DND-41 (cell line): ENCODE measurements at regions not wholly inside any gene's neighbourhood (a gene's known extent, or its start where the extent isn't known, plus 50 kb on each side); places are given as distances from the start of the nearest gene placed in this dataset.
"Not testable (repeated sequence)": the region's sequence is repeated elsewhere in the genome, so short reads cannot be mapped to it uniquely, and the experiment has no call there.

Experiments
- ATAC-seq: fragments of 200-7000 bp; cut with Tn5 transposase; 3 replicates; pipeline ENCODE4 v1.9.1; 2021; ENCODE audit warnings: low read depth; ENCODE audit not compliant: insufficient read depth
- DNase-seq: peaks from one replicate; pipeline ENCODE4 v3.0.0-alpha.2; 2020
- H2AFZ ChIP-seq: 2 replicates; pipeline ENCODE4 v1.6.0; 2012; ENCODE audit warnings: low read depth, low read length
- H3K27ac ChIP-seq: 2 replicates; pipeline ENCODE4 v1.5.1; 2012; ENCODE audit warnings: low read length, inconsistent platforms
- H3K27me3 ChIP-seq: fragments of 200-600 bp; sonication (generic); 2 replicates; pipeline ENCODE4 v1.6.0; 2012; ENCODE audit warnings: low read length, mild to moderate bottlenecking, inconsistent platforms; ENCODE audit not compliant: insufficient read depth, poor library complexity
- H3K36me3 ChIP-seq: 2 replicates; pipeline ENCODE4 v1.5.1; 2012; ENCODE audit warnings: low read length, inconsistent platforms; ENCODE audit not compliant: insufficient read depth
- H3K4me1 ChIP-seq: 2 replicates; pipeline ENCODE4 v1.5.1; 2012; ENCODE audit warnings: mild to moderate bottlenecking, low read length; ENCODE audit not compliant: insufficient read depth
- H3K4me2 ChIP-seq: 2 replicates; pipeline ENCODE4 v1.6.0; 2012; ENCODE audit warnings: mild to moderate bottlenecking, moderate library complexity, low read length, inconsistent platforms; ENCODE audit not compliant: insufficient read depth
- H3K4me3 ChIP-seq, 2 experiments: fragments of 200-600 bp in 1 of 2; shearing (Covaris generic) in 1 of 2; 2 replicates each; pipeline ENCODE4 v1.5.1; 2012 to 2016; ENCODE audit warnings: inconsistent platforms in 2 of 2, low read length in 2 of 2, mild to moderate bottlenecking in 2 of 2, low read depth in 1 of 2, moderate library complexity in 1 of 2
- H3K79me2 ChIP-seq: 2 replicates; pipeline ENCODE4 v1.6.0; 2012; ENCODE audit warnings: low read length, inconsistent platforms; ENCODE audit not compliant: insufficient read depth
- H3K9ac ChIP-seq: 2 replicates; pipeline ENCODE4 v1.6.0; 2012; ENCODE audit warnings: low read depth, mild to moderate bottlenecking, inconsistent platforms, low read length, moderate library complexity
- H3K9me3 ChIP-seq: 2 replicates; pipeline ENCODE4 v1.5.1; 2012; ENCODE audit warnings: low read length, moderate library complexity, mild to moderate bottlenecking, inconsistent platforms; ENCODE audit not compliant: insufficient read depth, severe bottlenecking
- H4K20me1 ChIP-seq: 2 replicates; pipeline ENCODE4 v1.6.0; 2012; ENCODE audit warnings: low read length; ENCODE audit not compliant: insufficient read depth
- EZH2 ChIP-seq: IDR thresholded peaks from 3 replicates; pipeline ENCODE4 v1.6.1; 2012; ENCODE audit warnings: borderline replicate concordance, low read depth, mild to moderate bottlenecking, moderate library complexity, low read length, inconsistent platforms; ENCODE audit not compliant: severe bottlenecking
- TF ChIP-seq, protein P1 (sequence below): IDR thresholded peaks from 2 replicates; pipeline ENCODE4 v1.5.1; 2012; ENCODE audit warnings: borderline replicate concordance, low read length, moderate library complexity, mild to moderate bottlenecking; ENCODE audit not compliant: poor library complexity, severe bottlenecking; ENCODE audit errors: extremely low read depth

DNA sequence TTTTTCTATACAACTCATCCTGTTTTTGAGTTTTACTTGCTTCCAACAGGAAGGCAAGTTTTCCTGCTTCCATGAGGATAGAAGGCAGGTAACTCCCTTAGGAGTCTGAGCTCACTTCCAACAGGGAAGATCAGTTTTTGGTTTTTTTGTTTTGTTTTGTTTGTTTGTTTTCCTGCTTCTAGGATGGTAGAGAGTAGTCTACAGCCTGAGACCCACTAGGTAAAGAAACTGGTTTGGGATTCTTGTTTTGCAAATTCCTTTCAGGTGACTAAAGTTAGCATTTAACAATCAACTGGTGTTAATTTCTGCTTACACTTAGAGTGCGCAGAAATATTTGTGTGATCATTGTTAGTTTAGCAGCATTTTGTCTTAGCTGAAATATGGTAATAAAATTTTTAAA is 227.8 kb upstream of the TACR3 start:
- Histone ChIP-seq H4K20me1 (no peaks in the 10 kb centered on the region), H2AFZ (no peak overlapping the region), H3K4me1 (no peaks in the 10 kb centered on the region), H3K9ac (no peak overlapping the region), H3K9me3 (peaks cover 7% of the 10 kb centered on the region), H3K4me2 (no peak overlapping the region), H3K79me2 (no peaks in the 10 kb centered on the region), H3K27me3 (no peaks in the 10 kb centered on the region), H3K36me3 (no peaks in the 10 kb centered on the region), H3K4me3 (no peak overlapping the region), H3K27ac (no peak overlapping the region)
- no peak for TF ChIP-seq EZH2
- TF ChIP-seq, protein P1, sequence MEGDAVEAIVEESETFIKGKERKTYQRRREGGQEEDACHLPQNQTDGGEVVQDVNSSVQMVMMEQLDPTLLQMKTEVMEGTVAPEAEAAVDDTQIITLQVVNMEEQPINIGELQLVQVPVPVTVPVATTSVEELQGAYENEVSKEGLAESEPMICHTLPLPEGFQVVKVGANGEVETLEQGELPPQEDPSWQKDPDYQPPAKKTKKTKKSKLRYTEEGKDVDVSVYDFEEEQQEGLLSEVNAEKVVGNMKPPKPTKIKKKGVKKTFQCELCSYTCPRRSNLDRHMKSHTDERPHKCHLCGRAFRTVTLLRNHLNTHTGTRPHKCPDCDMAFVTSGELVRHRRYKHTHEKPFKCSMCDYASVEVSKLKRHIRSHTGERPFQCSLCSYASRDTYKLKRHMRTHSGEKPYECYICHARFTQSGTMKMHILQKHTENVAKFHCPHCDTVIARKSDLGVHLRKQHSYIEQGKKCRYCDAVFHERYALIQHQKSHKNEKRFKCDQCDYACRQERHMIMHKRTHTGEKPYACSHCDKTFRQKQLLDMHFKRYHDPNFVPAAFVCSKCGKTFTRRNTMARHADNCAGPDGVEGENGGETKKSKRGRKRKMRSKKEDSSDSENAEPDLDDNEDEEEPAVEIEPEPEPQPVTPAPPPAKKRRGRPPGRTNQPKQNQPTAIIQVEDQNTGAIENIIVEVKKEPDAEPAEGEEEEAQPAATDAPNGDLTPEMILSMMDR: no peak
- DNase-seq (no peak), ATAC-seq (no peak)

DNA sequence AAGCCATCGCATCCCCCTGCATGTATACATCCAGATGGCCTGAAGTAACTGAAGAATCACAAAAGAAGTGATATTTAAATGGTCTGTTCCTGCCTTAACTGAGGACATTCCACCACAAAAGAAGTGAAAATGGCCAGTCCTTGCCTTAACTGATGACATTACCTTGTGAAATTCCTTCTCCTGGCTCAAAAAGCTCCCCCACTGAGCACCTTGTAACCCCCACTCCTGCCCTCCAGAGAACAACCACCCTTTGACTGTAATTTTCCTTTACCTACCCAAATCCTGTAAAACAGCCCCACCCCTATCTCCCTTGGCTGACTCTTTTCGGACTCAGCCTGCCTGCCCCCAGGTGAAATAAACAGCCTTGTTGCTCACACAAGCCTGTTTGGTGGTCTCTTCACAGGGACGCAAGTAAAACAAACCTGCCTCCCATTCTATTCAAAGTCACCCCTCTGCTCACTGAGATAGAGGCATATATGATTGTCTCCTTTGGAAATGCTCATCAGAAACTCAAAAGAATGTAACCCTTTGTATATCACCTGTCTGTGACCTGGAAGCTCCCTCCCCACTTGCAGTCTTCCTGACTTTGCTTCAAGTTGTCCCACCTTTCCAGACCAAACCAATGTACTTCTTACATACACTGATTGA is 227.0 kb upstream of the TACR3 start:
- H2AFZ ChIP-seq, H3K27ac ChIP-seq, H3K4me3 ChIP-seq, H3K9me3 ChIP-seq, H3K4me2 ChIP-seq, H3K27me3 ChIP-seq, H3K79me2 ChIP-seq, DNase-seq, H3K36me3 ChIP-seq, H3K4me1 ChIP-seq, ATAC-seq, H3K9ac ChIP-seq, H4K20me1 ChIP-seq: not testable (repeated sequence)

DNA sequence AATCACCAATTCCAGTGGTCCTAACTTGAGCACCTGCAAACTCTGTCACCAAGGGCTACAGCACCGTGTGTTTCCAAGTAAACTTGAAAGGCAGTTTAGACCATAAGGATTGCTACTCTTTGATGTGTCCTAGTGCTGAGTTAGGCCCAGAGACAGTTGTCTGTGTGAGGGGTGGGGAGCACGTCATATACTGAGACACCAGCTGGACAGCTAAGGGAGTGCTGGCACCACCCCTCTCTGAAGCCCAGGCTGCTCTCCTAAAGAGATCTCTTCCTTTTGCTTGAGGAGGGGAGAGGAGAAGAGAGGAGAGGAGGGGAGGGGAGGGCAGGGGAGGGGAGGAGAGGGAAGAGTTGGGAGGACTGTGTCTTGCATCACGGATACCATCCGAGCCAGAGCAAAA is 218.7 kb upstream of the TACR3 start:
- no peak overlapping the region for H3K27ac ChIP-seq
- no peak overlapping the region for H3K4me3 ChIP-seq
- H3K9ac ChIP-seq: no peak overlapping the region
- no peak overlapping the region for H3K4me2 ChIP-seq
- no peak overlapping the region for H2AFZ ChIP-seq
- H3K9me3 ChIP-seq: no peaks in the 10 kb centered on the region
- no peaks in the 10 kb centered on the region for H4K20me1 ChIP-seq
- no peak; the same call in 2 of the 3 replicates for ATAC-seq
- no peak for DNase-seq
- H3K36me3 ChIP-seq: no peaks in the 10 kb centered on the region
- H3K79me2 ChIP-seq: no peaks in the 10 kb centered on the region
- TF ChIP-seq, protein P1: no peak
- no peak for TF ChIP-seq EZH2
- H3K4me1 ChIP-seq: no peaks in the 10 kb centered on the region
- H3K27me3 ChIP-seq: no peaks in the 10 kb centered on the region

DNA sequence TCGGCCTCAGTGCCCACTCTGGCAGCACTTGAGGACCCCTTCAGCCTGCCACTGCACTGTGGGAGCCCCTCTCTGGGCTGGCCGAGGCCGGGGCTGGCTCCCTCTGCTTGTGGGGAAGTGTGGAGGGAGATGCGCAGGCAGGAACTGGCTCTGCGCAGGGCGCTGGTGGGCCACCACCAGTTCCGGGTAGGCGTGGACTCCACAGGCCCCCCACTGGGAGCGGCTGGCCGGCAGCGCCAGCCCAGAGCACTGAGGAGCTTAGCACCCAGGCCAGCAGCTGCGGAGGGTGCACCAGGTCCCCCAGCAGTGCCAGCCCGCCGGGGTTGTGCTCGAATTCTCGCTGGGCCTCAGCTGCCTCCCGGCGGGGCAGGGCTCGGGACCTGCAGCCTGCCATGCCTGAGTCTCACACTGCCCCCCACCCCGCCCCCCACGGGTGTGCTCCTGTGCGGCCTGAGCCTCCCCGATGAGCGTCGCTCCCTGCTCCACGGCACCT is 216.9 kb upstream of the TACR3 start:
- H3K36me3 ChIP-seq: no peaks in the 10 kb centered on the region
- H3K4me3 ChIP-seq: no peak overlapping the region
- TF ChIP-seq EZH2: no peak
- TF ChIP-seq, protein P1: no peak
- H3K79me2 ChIP-seq: no peaks in the 10 kb centered on the region
- no peaks in the 10 kb centered on the region for H3K4me1 ChIP-seq
- ATAC-seq (no peak), DNase-seq (no peak)
- H3K9ac ChIP-seq: no peak overlapping the region
- no peaks in the 10 kb centered on the region for H4K20me1 ChIP-seq
- H3K9me3 ChIP-seq: no peaks in the 10 kb centered on the region
- no peak overlapping the region for H3K4me2 ChIP-seq
- H3K27me3 ChIP-seq: no peaks in the 10 kb centered on the region
- no peak overlapping the region for H2AFZ ChIP-seq
- no peak overlapping the region for H3K27ac ChIP-seq
